BJ (cell line): ENCODE measurements at regions not wholly inside any gene's neighbourhood (a gene's known extent, or its start where the extent isn't known, plus 50 kb on each side); places are given as distances from the start of the nearest gene placed in this dataset.

Experiments
- CTCF ChIA-PET: fragments of 350-600 bp; formaldehyde crosslinking; extraction: SDS; loops from one replicate; lab custom pipeline; 2021; ENCODE audit warnings: antibody characterized with exemption, inconsistent platforms; lab: Yijun Ruan, JAX
- POLR2A ChIA-PET: fragments of 300-600 bp; sonication (Branson Sonifier 250); formaldehyde crosslinking; extraction: SDS; loops from one replicate; lab custom pipeline; 2021; ENCODE audit warnings: antibody characterized with exemption; lab: Charles Lee
- DNase-seq: peaks from one replicate; pipeline ENCODE4 v3.0.0-alpha.2; 2011; ENCODE audit warnings: low read depth
- H3K27me3 ChIP-seq: 2 replicates; pipeline ENCODE4 v1.6.0; 2011; ENCODE audit warnings: low read length; ENCODE audit not compliant: control insufficient read depth, insufficient read depth
- H3K36me3 ChIP-seq: 2 replicates; pipeline ENCODE4 v1.5.1; 2011; ENCODE audit warnings: low read length; ENCODE audit not compliant: control insufficient read depth, insufficient read depth
- H3K4me3 ChIP-seq: 2 replicates; pipeline ENCODE4 v1.5.1; 2011; ENCODE audit warnings: low read depth, mild to moderate bottlenecking, control low read depth, low read length
- TF ChIP-seq, protein P1 (sequence below): IDR thresholded peaks from 2 replicates; pipeline ENCODE4 v1.5.1; 2011; ENCODE audit warnings: low read depth, mild to moderate bottlenecking, control low read depth, inconsistent platforms, low read length, moderate library complexity; ENCODE audit not compliant: insufficient read depth

DNA sequence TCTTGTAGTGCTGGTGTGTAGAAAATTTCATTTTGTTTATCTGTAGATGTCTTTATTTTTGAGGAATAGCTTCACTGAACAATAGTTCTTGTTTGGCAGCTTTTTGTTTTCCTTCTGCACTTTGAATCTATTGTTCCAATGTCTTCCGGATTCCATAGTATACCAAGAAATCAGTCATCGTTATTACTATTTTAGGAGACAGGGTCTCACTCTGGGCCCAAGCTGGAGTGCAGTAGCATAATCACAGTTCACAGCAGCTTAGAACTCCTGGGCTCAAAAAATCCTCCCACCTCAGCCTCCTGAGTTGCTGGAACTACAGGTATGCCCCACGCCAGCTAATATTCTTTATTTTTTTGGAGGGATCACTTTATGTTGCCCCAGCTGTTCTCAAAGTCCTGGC, 67.7 kb upstream of the RGS2 start:
- ChIA-PET POLR2A (no interaction called here), CTCF (no interaction called here)

DNA sequence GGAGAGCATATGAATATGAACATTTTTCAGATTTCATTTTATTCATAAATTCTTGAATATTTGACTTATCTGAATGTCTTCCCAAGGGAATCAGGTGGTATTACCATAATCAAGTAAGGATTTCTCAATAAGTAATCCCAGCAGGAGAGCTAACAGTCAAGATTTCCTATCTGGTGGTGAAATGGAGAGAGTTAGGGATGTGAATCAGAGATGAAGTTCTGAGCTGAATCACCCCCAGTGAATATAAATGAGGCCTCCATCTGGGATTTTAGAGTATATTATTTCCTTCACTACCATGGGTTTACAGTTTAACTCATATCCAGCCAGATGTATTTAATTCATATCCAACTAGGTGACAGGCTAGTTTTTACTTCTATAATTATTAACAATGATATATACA, 61.5 kb upstream of the RGS2 start:
- Histone ChIP-seq H3K4me3 (no peak overlapping the region), H3K36me3 (no peaks in the 10 kb centered on the region), H3K27me3 (no peaks in the 10 kb centered on the region)
- ChIA-PET CTCF (interaction anchor here (1.3 kb wide), 1 partner anchor 11 kb away, joined by 3 read pairs; no protein-coding TSS in a partner anchor), POLR2A (no interaction called here)
- TF ChIP-seq, protein P1, sequence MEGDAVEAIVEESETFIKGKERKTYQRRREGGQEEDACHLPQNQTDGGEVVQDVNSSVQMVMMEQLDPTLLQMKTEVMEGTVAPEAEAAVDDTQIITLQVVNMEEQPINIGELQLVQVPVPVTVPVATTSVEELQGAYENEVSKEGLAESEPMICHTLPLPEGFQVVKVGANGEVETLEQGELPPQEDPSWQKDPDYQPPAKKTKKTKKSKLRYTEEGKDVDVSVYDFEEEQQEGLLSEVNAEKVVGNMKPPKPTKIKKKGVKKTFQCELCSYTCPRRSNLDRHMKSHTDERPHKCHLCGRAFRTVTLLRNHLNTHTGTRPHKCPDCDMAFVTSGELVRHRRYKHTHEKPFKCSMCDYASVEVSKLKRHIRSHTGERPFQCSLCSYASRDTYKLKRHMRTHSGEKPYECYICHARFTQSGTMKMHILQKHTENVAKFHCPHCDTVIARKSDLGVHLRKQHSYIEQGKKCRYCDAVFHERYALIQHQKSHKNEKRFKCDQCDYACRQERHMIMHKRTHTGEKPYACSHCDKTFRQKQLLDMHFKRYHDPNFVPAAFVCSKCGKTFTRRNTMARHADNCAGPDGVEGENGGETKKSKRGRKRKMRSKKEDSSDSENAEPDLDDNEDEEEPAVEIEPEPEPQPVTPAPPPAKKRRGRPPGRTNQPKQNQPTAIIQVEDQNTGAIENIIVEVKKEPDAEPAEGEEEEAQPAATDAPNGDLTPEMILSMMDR: no peak
- no peak for DNase-seq

More for the DNA sequence above, 67.7 kb upstream of the RGS2 start:
- H3K27me3 ChIP-seq: no peaks in the 10 kb centered on the region
- H3K36me3 ChIP-seq: no peaks in the 10 kb centered on the region
- no peak for DNase-seq
- H3K4me3 ChIP-seq: no peak overlapping the region
- TF ChIP-seq, protein P1: no peak

DNA sequence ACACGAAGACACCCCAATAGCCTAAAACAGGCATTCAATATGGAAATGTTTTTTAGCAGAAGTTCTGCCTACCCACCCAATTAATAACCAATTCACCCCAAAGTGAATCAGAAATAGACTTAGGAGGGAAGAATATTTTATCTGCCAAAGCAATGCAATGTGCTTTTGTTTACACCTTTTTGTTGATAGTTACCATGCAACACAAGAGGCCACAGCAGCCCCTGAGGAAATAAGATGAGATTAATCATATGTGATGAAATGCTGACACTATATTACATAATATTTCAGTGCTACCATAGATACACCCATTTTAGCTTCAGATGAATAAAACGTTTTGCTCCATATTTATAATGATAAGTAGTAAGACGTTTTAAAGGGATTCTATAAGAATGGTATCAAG, 60.9 kb upstream of the RGS2 start:
- ChIA-PET POLR2A (no interaction called here), CTCF (interaction anchor here (1.3 kb wide), 1 partner anchor 10 kb away, joined by 3 read pairs; no protein-coding TSS in a partner anchor)
- no peaks in the 10 kb centered on the region for H3K27me3 ChIP-seq
- TF ChIP-seq, protein P1: no peak
- no peak overlapping the region for H3K4me3 ChIP-seq
- no peaks in the 10 kb centered on the region for H3K36me3 ChIP-seq
- DNase-seq: no peak

DNA sequence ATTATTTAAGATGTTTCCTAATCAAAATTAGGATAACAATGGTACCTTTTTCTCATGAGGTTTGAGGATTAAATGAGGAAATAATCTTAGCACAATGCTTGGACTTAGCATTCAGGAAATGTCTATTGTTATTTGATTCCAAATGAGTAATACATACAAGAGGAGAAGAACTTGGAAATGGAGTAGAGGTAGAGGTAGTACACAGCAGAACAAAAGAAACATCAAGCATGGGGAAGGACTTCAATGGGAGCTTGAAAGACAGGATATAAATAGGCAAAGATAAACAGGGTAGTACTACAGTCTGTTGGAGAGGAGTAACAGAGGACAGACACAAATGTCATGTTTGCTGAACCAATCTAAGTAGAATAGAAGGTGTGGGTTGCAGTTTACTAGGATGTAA, 59.5 kb upstream of the RGS2 start:
- no peaks in the 10 kb centered on the region for H3K36me3 ChIP-seq
- no peaks in the 10 kb centered on the region for H3K27me3 ChIP-seq
- CTCF ChIA-PET: no interaction called here
- no peak for DNase-seq
- H3K4me3 ChIP-seq: no peak overlapping the region
- TF ChIP-seq, protein P1: no peak
- POLR2A ChIA-PET: no interaction called here

DNA sequence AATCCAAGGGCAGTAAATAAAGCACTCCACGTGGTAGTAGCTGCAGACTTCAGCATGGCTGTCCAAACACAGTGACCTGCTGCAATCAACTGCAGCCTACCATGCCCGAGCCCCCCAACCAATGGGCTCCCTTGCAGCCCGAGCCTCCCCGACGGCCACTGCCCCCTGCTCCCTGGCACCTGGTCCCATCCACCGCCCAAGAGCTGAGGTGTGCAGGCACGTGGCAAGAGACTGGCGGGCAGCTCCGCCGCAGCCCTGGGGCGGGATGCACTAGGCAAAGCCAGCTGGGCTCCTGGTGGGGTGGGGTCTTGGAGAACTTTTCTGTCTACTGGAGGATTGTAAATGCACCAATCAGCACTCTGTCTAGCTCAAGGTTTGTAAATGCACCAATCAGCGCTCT, 57.6 kb upstream of the RGS2 start:
- TF ChIP-seq, protein P1: no peak
- no peak for DNase-seq
- no peak overlapping the region for H3K4me3 ChIP-seq
- no peaks in the 10 kb centered on the region for H3K36me3 ChIP-seq
- ChIA-PET CTCF (no interaction called here), POLR2A (no interaction called here)
- no peaks in the 10 kb centered on the region for H3K27me3 ChIP-seq
